GM21717 (cell line): ENCODE measurements at regions not wholly inside any gene's neighbourhood (a gene's known extent, or its start where the extent isn't known, plus 50 kb on each side); places are given as distances from the start of the nearest gene placed in this dataset.
"Not testable (repeated sequence)": the region's sequence is repeated elsewhere in the genome, so short reads cannot be mapped to it uniquely, and the experiment has no call there.

ENCODE experiments used
- ATAC-seq: cut with Tn5 transposase; IDR thresholded peaks from one replicate; pipeline ENCODE4 v1.9.1; 2021; ENCODE audit warnings: mild to moderate bottlenecking, moderate library complexity; ENCODE audit not compliant: unreplicated experiment

GRCh38 chr11:29495676-29496075 is 521.2 kb downstream of the KCNA4 start:
- ATAC-seq = no peak

DNA sequence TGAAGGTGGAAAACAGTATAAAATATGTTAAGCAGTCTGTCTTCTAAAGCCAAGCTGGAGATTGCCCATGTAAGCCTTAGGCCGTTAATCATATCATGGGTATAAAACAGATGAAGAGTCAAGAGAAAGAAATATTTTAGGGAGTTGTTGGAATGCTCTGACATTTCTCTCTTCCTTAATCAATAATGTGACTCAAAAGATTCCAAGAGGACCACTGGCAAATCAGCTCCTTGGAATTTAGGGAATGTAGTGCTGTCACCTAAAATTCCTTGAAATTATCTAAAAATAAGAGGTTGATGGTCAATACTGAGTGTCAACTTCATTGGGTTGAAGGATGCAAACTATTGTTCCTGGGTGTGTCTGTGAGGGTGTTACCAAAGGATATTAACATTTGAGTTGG is 525.9 kb downstream of the KCNA4 start:
- ATAC-seq = no peak

DNA sequence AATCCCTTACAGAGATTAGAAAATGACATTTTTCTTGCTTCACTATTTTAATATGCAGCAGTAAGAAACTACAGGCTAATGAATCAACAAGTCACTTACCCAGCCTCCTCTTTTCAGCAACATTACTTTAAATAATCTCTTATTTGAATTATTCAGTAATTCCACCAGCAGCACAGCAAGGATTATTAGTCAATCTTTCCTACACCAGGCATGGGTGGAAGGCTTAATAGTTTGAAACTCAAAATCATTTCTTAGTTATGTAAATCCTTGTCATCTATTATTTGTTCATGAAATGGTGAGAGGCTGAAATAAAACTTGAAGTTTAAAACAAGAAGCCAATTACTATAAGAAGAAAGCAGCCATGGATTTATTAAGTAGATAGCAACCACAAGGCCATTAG is 530.5 kb downstream of the KCNA4 start:
- ATAC-seq = no peak

DNA sequence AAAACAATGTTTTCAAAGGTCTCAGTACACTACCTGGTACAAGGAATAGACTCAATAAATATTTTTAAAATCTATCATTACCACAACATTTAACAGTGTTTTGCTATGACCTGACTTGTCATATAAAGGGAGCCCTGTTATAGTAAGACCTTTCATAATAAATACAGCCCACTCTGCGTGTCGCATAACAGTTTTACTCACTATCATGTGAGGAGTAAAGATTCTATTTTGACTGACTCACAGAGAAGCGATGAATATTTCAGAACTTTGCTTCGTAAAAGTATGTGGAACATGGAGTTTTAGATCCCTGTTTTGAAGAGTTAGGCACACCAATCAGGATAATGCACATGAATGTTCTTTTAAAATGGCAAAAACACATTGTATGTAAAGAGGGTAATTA is 531.2 kb downstream of the KCNA4 start:
- ATAC-seq = no peak

DNA sequence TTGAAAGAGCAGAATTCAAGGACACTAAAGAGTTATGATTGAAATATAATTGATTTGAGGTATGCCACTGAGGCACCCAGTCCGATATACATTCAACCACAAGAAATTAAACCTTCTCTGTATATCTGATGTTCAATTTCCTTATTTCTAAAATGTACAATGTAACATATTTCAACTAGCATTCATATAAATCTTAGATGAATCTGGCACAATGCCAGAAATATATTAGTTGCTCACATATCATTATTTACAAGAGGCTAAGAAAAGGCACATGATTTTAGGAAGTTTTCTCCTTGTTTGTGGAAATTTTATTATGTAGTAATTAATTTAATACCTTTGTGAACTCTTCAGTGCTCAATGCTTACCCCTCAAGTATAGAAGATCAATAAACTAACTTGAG is 532.3 kb downstream of the KCNA4 start:
- ATAC-seq = no peak

GRCh38 chr11:29483831-29484230 is 533.0 kb downstream of the KCNA4 start:
- no peak for ATAC-seq

- ATAC-seq = no peak
Observed at GRCh38 chr11:29482510-29482909, 534.3 kb downstream of the KCNA4 start.

DNA sequence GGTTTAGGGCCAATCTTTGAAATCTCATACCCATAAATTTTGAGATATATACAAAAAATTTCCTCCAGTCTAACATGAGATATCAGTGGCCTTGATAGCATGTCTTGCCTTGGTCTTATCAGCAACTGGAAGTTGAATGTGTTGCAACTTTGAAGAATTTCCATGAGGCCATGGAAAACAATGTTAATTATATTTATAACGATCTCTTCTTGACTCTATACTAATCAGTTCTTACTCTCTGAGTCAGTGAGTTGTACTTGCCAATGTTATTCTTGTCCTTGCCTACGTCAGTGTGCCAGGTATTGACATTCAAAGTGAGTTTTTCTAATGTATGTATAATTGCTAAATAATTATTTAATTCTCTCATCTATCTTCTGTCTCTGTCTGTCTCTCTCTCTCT is 535.1 kb downstream of the KCNA4 start:
- ATAC-seq = no peak

DNA sequence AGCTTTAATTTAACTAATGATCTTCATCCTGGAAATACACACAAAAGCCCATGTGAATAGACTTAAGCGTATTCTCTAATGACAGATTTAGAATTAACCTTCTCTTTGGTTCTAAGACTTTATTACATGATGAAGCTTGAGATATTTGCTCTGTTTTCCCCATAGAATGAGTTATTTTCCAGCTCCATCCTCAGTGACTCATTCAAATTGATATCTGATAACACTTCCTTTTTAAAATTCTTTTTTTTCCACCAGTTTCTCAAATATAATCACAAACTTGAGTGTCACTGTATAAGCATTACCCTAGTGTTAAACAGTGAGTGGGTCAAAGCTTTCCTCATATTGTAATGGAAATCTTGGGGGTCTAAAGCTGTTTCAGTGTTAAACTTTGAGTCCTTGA is 535.8 kb downstream of the KCNA4 start:
- no peak for ATAC-seq

GRCh38 chr11:29458252-29458651 is 558.6 kb downstream of the KCNA4 start:
- no peak for ATAC-seq

DNA sequence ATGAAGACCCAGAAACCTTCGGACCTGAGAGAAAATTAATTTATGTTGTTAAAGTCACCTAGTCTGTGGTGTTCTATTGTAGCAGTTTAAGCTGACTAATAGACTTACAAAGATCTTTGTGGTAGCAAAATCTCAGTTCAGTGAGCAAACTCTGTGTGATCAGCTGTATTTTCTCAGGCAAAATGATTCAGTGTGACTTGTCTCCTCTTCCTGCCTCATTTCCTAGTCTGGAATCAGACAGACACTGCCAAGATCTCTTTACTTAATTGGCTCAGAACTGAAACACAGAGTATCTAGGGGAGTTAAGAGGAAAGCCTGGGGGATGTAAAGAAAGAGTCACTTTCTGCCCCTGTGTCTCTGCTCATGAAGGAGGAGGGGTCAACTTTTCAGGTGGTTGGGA is 564.7 kb downstream of the KCNA4 start:
- ATAC-seq = no peak

- no peak for ATAC-seq
Observed at GRCh38 chr11:29449281-29450074, 567.4 kb downstream of the KCNA4 start.

DNA sequence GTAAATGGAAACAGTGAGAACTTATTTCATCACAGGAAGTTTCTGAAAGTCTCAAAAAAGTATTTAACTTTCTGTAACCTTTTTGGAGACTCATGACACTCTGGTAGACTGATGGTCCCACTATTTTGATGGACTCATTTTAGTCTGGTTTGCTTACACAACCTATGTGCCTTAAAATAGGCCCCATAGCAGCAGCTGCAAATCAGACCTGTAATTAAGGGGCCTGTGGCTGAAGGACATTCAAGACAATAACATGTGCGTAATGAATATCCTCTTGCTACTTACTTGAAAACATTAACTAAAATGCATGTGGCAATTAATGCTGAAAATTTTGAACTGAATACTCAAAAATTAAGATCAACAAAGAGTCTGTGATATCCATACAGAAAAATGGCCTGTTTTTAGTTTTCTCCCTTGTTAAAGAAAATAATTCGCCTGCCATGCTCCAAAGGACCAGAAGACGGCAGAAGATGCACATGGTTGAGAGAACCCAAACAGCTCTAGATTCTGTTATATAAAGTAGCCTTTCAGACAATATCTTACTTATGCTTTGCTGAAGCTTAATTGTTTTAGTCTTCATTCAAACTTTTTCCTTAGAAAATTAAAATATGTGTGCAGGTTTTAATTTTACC is 568.5 kb downstream of the KCNA4 start:
- ATAC-seq = no peak

GRCh38 chr11:29447821-29448220 is 569.0 kb downstream of the KCNA4 start:
- no peak for ATAC-seq

DNA sequence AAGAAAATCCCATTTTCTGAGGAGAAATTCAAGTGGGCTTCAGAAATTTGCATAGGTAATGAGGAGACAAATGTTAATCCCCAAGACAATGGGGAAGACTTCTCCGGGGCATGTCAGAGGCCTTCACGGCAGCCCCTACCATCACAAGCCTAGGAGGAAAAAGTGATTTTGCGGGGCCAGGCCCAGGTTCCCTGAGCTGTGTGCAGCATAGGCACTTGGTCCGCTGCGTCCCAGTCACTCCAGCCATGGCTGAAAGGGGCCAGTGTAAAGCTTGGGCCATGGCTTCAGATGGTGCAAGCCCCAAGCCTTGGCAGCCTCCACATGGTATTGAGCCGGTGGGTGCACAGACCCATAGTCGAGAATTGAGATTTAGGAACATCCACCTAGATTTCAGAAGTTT is 570.7 kb downstream of the KCNA4 start:
- ATAC-seq = no peak

DNA sequence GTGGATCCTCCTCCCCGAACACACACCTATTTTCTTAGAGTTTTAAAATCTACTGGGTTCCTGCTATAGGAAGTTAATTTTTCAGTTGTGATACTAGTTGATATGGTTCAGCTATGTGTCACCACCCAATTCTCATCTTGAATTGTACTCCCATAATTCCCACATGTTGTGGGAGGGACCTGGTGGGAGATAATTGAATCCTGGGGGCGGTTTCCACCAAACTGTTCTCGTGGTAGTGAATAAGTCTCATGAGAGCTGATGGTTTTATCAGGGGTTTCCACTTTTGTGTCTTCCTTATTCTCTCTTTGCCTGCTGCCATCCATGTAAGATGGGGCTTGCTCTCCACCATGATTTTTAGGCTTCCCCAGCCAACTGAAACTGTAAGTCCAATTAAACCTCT is 571.6 kb downstream of the KCNA4 start:
- ATAC-seq = not testable (repeated sequence)

DNA sequence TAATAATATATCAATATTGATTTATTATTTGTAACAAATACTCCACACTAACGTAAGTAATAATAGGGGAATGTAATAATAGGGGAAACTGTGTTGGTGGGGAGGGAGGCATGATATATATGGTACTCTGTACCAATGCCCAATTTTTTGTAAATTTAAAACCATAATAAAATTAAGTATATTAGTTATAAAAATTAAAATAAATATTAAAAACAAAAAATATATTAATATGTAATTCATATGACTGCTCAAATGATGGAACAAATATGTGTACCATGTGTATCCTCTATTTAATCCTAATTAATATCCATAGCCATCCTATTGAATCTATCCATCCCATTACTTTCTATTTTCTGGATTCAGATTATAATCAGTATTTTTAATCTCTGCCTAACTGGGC is 578.0 kb downstream of the KCNA4 start:
- ATAC-seq = no peak

DNA sequence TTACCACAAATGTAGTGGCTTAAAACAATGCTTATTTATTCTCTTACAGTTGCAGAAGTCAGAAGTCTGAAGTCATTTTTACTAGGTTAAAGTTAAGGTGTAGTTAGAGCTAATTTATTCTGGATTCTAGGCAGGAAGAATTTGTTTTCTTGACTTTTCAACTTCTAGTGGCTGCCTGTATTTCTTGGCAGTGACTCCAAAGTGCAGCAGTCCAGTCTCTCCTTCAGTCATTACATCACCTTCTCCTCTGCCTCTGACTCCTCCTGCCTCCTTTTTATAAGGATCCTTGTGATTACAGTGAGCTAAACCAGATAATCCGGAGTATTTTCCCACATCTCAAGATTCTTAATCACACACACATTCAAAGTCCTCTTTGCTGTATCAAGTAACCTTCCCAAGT is 581.4 kb downstream of the KCNA4 start:
- no peak for ATAC-seq

DNA sequence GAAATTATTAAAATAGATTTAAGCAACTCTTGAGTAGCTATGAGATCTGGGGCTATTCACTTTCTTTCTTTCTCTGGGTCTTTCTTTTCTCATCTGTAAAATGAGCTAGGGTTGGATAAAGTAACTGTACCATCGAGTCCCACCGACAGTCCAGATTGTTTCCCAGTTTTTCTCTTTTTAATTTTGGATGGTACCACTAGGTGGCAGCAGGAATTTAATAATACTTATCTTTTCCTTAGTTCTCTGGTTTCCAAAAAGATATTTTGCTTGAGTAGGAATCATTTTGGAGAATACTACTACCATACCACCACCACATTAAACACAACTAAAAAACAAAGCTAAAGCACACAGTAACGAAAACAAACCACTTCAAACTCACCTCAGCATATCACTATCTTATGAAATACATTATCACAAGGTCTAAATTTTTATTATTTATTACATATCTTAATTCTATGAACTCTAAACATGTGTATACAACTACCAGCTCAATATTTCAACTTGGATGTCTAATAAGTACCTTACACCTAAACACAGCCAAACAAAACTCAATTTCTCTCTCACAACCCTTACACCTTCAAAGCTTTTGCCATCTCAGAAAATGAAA is 584.0 kb downstream of the KCNA4 start:
- ATAC-seq = no peak

- ATAC-seq = no peak
Observed at GRCh38 chr11:29405305-29405704, 611.5 kb downstream of the KCNA4 start.

DNA sequence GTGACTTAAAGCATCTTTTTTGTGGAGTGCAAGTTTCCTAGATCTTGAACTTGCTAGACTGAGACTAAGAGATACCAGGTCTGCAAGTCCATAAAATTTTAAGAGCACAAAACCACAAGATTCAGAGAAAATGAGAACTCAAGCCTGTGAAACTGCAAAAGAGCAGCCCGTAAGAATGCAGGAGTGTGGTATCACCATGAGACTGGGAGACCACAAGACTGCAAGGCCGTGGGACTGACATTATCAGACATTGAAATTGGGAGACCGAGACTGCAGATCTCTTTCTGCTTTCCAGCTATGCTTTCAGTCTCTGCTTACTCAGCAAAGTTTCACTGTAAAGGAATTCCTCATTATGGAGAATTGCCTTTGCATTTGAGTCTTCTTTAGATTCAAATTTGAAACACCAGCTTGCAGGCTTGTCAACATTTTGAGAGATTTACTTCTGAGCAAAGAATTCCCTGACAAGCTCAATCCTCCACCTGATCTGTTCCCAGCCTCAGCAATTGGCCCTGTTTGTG is 621.2 kb downstream of the KCNA4 start:
- ATAC-seq = no peak

- ATAC-seq = peak; percentile 70
Observed at GRCh38 chr11:29389793-29390192, 627.0 kb downstream of the KCNA4 start.
